NCI-H82 (cell line): ENCODE measurements at regions not wholly inside any gene's neighbourhood (a gene's known extent, or its start where the extent isn't known, plus 50 kb on each side); places are given as distances from the start of the nearest gene placed in this dataset.

Experiments used
- DNase-seq: peaks from one replicate; lab custom pipeline; 2025; lab: John Stamatoyannopoulos, UW

GRCh38 chr3:117126946-117127546 lies 417.5 kb downstream of the TUSC7 start:
- DNase-seq, result no peak

GRCh38 chr3:117128133-117128532 lies 418.6 kb downstream of the TUSC7 start:
- no peak for DNase-seq

- DNase-seq, result peak; percentile 30
These were observed 419.3 kb downstream of the TUSC7 start for GRCh38 chr3:117128872-117129271.

GRCh38 chr3:117129516-117129915 lies 419.9 kb downstream of the TUSC7 start:
- no peak for DNase-seq

GRCh38 chr3:117130222-117130621 lies 420.6 kb downstream of the TUSC7 start:
- no peak for DNase-seq

GRCh38 chr3:117131259-117131658 lies 421.7 kb downstream of the TUSC7 start:
- DNase-seq, result no peak

GRCh38 chr3:117133066-117133465 lies 423.5 kb downstream of the TUSC7 start:
- no peak for DNase-seq

- DNase-seq, result no peak
These were observed 425.6 kb downstream of the TUSC7 start for GRCh38 chr3:117135207-117135606.

- DNase-seq, result no peak
These were observed 426.4 kb downstream of the TUSC7 start for GRCh38 chr3:117136003-117136402.

GRCh38 chr3:117137065-117137464 lies 427.5 kb downstream of the TUSC7 start:
- DNase-seq, result no peak

- no peak for DNase-seq
These were observed 430.1 kb downstream of the TUSC7 start for GRCh38 chr3:117139681-117140080.

- no peak for DNase-seq
These were observed 432.2 kb downstream of the TUSC7 start for GRCh38 chr3:117141812-117142211.

- no peak for DNase-seq
These were observed 435.3 kb downstream of the TUSC7 start for GRCh38 chr3:117144853-117145252.

- no peak for DNase-seq
These were observed 436.1 kb downstream of the TUSC7 start for GRCh38 chr3:117145677-117146076.

- no peak for DNase-seq
These were observed 437.0 kb downstream of the TUSC7 start for GRCh38 chr3:117146571-117146970.

GRCh38 chr3:117149584-117149983 lies 440.0 kb downstream of the TUSC7 start:
- no peak for DNase-seq

- DNase-seq, result no peak
These were observed 441.0 kb downstream of the TUSC7 start for GRCh38 chr3:117150628-117151027.

GRCh38 chr3:117160176-117160575 lies 450.6 kb downstream of the TUSC7 start:
- no peak for DNase-seq

- no peak for DNase-seq
These were observed 452.2 kb downstream of the TUSC7 start for GRCh38 chr3:117161816-117162215.

- no peak for DNase-seq
These were observed 455.6 kb downstream of the TUSC7 start for GRCh38 chr3:117165176-117165575.

GRCh38 chr3:117165601-117166051 lies 456.0 kb downstream of the TUSC7 start:
- no peak for DNase-seq

GRCh38 chr3:117168896-117169295 lies 459.3 kb downstream of the TUSC7 start:
- no peak for DNase-seq

- peak; percentile 5 for DNase-seq
These were observed 460.5 kb downstream of the TUSC7 start for GRCh38 chr3:117170094-117170493.

GRCh38 chr3:117171124-117171523 lies 461.5 kb downstream of the TUSC7 start:
- no peak for DNase-seq
